ENCODE measurements at regions not wholly inside any gene's neighbourhood (a gene's known extent, or its start where the extent isn't known, plus 50 kb on each side); places are given as distances from the start of the nearest gene placed in this dataset.

GRCh38 chr4:175539498-175539897, 272.6 kb downstream of the GPM6A start:
- Mint-ChIP-seq H3K27me3 (no peaks in the 10 kb centered on the region), H3K27ac (no peak overlapping the region), H3K36me3 (no peaks in the 10 kb centered on the region), H3K9me3 (ENCODE audit: low read depth) (no peaks in the 10 kb centered on the region), H3K4me3 (no peak overlapping the region), H3K4me1 (no peaks in the 10 kb centered on the region)
- CTCF ChIA-PET: no interaction called here
- ATAC-seq (no peak), DNase-seq (no peak)

- Mint-ChIP-seq H3K27ac (no peak overlapping the region), H3K9me3 (ENCODE audit: low read depth) (no peaks in the 10 kb centered on the region), H3K4me3 (no peak overlapping the region), H3K4me1 (no peaks in the 10 kb centered on the region), H3K27me3 (no peaks in the 10 kb centered on the region), H3K36me3 (no peaks in the 10 kb centered on the region)
- DNase-seq: no peak
- CTCF ChIA-PET: no interaction called here
- no peak for ATAC-seq
Observed at GRCh38 chr4:175540151-175540550, 271.9 kb downstream of the GPM6A start.

- DNase-seq: no peak
- no peaks in the 10 kb centered on the region for H3K36me3 Mint-ChIP-seq
- H3K4me3 Mint-ChIP-seq: no peak overlapping the region
- H3K9me3 Mint-ChIP-seq (ENCODE audit: low read depth): no peaks in the 10 kb centered on the region
- H3K27me3 Mint-ChIP-seq: no peaks in the 10 kb centered on the region
- CTCF ChIA-PET: no interaction called here
- ATAC-seq: no peak
- no peaks in the 10 kb centered on the region for H3K4me1 Mint-ChIP-seq
- no peak overlapping the region for H3K27ac Mint-ChIP-seq
Observed at GRCh38 chr4:175540732-175541131, 271.3 kb downstream of the GPM6A start.

- H3K4me1 Mint-ChIP-seq: no peaks in the 10 kb centered on the region
- no peaks in the 10 kb centered on the region for H3K27me3 Mint-ChIP-seq
- DNase-seq (no peak), ATAC-seq (no peak)
- no peak overlapping the region for H3K4me3 Mint-ChIP-seq
- no peak overlapping the region for H3K27ac Mint-ChIP-seq
- CTCF ChIA-PET: no interaction called here
- no peaks in the 10 kb centered on the region for H3K9me3 Mint-ChIP-seq (ENCODE audit: low read depth)
- H3K36me3 Mint-ChIP-seq: no peaks in the 10 kb centered on the region
Observed at GRCh38 chr4:175542786-175543185, 269.3 kb downstream of the GPM6A start.

GRCh38 chr4:175559126-175559525, 252.9 kb downstream of the GPM6A start:
- Mint-ChIP-seq H3K4me3 (no peak overlapping the region), H3K27ac (no peak overlapping the region), H3K36me3 (no peaks in the 10 kb centered on the region), H3K9me3 (ENCODE audit: low read depth) (peaks cover 2% of the 10 kb centered on the region), H3K27me3 (no peaks in the 10 kb centered on the region), H3K4me1 (no peaks in the 10 kb centered on the region)
- CTCF ChIA-PET: no interaction called here
- DNase-seq: no peak
- no peak for ATAC-seq

GRCh38 chr4:175559526-175559925, 252.5 kb downstream of the GPM6A start:
- no peak for ATAC-seq
- no peak overlapping the region for H3K4me3 Mint-ChIP-seq

GRCh38 chr4:175560604-175561003, 251.5 kb downstream of the GPM6A start:
- Mint-ChIP-seq H3K27me3 (no peaks in the 10 kb centered on the region), H3K4me1 (no peaks in the 10 kb centered on the region), H3K9me3 (ENCODE audit: low read depth) (peaks cover 2% of the 10 kb centered on the region), H3K36me3 (no peaks in the 10 kb centered on the region), H3K27ac (no peak overlapping the region), H3K4me3 (no peak overlapping the region)
- no peak for DNase-seq
- CTCF ChIA-PET: no interaction called here
- no peak for ATAC-seq

More at GRCh38 chr4:175559526-175559925, 252.5 kb downstream of the GPM6A start:
- Mint-ChIP-seq H3K27me3 (no peaks in the 10 kb centered on the region), H3K36me3 (no peaks in the 10 kb centered on the region), H3K27ac (no peak overlapping the region), H3K4me1 (no peaks in the 10 kb centered on the region), H3K9me3 (ENCODE audit: low read depth) (peaks cover 2% of the 10 kb centered on the region)
- CTCF ChIA-PET: no interaction called here
- DNase-seq: no peak

GRCh38 chr4:175561696-175562095, 250.4 kb downstream of the GPM6A start:
- CTCF ChIA-PET: no interaction called here
- Mint-ChIP-seq H3K27ac (no peak overlapping the region), H3K9me3 (ENCODE audit: low read depth) (peaks cover 2% of the 10 kb centered on the region), H3K36me3 (no peaks in the 10 kb centered on the region), H3K4me3 (no peak overlapping the region), H3K27me3 (no peaks in the 10 kb centered on the region), H3K4me1 (no peaks in the 10 kb centered on the region)
- no peak for DNase-seq
- no peak for ATAC-seq

- no peak overlapping the region for H3K27ac Mint-ChIP-seq
- no peak overlapping the region for H3K4me3 Mint-ChIP-seq
Observed at GRCh38 chr4:175562111-175562510, 250.0 kb downstream of the GPM6A start.

GRCh38 chr4:175562542-175562941, 249.5 kb downstream of the GPM6A start:
- Mint-ChIP-seq H3K36me3 (no peaks in the 10 kb centered on the region), H3K4me1 (no peaks in the 10 kb centered on the region), H3K9me3 (ENCODE audit: low read depth) (peaks cover 2% of the 10 kb centered on the region), H3K27ac (no peak overlapping the region), H3K4me3 (no peak overlapping the region), H3K27me3 (no peaks in the 10 kb centered on the region)
- CTCF ChIA-PET: no interaction called here
- DNase-seq (no peak), ATAC-seq (no peak)

More at GRCh38 chr4:175562111-175562510, 250.0 kb downstream of the GPM6A start:
- CTCF ChIA-PET: no interaction called here
- H3K4me1 Mint-ChIP-seq: no peaks in the 10 kb centered on the region
- DNase-seq: no peak
- H3K27me3 Mint-ChIP-seq: no peaks in the 10 kb centered on the region
- no peaks in the 10 kb centered on the region for H3K36me3 Mint-ChIP-seq
- H3K9me3 Mint-ChIP-seq (ENCODE audit: low read depth): peaks cover 2% of the 10 kb centered on the region
- no peak for ATAC-seq

All from activated CD8-positive, alpha-beta memory T cell treated with anti-CD3 and anti-CD28 coated beads, Interleukin-2, amount 10 ng/mL, durations not matched to agents 7 days and 5 days (primary cell).